ENCODE measurements at regions not wholly inside any gene's neighbourhood (a gene's known extent, or its start where the extent isn't known, plus 50 kb on each side); places are given as distances from the start of the nearest gene placed in this dataset.

- DNase-seq: no peak
Measured at GRCh38 chr2:150042500-150043171, 444.8 kb downstream of the RND3 start.

DNA sequence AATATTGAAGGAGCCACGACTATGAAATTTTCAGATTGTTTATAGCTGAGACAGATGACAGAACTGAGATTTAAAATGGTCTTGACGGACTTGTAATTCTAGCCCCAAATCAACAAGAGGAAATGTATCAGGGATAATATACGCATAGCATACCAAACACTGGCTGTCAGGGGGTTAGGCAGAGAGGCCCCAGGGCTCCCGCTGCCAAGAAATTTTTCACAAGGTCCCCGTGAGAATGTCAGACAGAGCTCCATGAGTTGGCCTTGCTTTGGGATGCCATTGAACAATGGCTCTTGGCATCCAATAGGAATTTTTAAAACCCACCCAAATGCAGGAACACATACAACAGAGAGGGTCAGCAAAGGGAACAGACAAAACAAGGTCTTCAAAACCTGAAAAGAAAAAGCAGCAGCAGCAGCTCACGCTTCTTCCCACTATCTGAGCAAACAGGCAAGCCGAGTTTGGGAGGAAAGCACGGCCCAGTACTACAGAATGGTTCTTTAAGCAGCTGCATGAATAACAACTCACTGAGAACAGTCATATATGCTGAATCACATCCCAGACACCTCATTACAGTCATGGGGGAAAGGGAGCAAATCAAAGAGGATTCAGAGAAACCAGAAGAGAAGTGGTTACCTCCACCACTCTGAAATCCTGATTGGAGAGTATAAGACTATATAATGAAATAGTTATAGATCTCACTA is 445.6 kb downstream of the RND3 start:
- no peak for DNase-seq

DNA sequence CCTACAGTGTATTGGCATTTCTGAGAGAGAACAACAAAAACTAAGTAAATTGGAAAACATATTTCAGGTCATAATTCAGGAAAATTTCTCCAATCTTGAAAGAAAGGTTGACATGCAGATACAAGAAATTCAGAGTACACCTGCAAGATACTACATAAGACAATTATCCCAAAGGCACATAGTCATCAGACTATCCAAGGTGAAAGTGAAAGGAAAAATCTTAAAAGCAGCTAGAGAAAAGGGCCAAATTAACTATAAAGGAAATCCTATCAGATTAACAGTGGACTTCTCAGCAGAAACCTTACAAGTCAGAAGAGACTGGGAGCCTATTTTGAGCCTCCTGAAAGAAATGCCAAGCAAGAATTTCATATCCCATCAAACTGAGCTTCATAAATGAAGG is 449.0 kb upstream of the MMADHC start:
- no peak for DNase-seq

GRCh38 chr2:150034665-150035064 is 447.1 kb upstream of the MMADHC start:
- no peak for DNase-seq

GRCh38 chr2:150030436-150031190 is 443.0 kb upstream of the MMADHC start:
- no peak for DNase-seq

DNA sequence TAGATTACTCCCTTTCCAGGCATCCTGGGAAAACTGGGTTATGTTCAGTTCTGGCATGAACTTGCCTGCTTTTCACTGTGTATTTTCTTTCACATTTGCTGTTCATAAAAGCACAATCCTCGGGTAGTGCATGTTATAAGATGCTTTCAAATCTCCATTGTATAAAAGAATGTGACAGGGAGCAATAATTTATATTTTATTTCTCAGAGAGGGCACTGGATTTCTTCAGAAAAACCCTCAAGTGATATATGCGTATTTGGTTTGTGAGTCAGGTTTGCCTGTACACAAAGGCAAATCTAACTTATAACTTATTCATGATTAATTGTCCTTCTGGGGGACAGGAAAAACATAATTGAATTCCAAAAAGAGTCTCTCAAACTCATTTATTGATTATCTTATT is 440.7 kb upstream of the MMADHC start:
- DNase-seq: no peak

DNA sequence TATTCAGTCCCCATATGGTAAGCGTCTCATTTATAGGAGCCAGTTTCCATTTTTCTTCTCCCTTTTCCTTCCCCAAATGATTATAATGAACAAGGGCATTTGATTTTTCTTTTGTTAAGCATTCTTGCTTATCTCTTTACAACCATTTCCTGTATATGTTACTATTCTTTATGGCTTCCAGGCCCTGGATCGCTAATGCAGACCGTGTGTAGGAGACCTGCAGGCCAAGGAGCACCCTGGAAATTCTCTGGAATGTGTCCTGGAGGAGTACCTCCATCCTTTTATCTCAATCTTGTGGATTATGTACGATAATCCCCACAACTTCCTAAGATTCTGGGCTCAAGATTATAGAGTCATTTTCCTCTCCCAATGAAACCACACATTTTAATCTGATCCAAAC is 439.6 kb upstream of the MMADHC start:
- no peak for DNase-seq

GRCh38 chr2:150023663-150024062 is 436.1 kb upstream of the MMADHC start:
- DNase-seq: no peak

- no peak for DNase-seq
Measured at GRCh38 chr2:150023044-150023443, 435.5 kb upstream of the MMADHC start.

- DNase-seq: no peak
Measured at GRCh38 chr2:150020937-150021673, 433.5 kb upstream of the MMADHC start.

- no peak for DNase-seq
Measured at GRCh38 chr2:150020221-150020620, 432.6 kb upstream of the MMADHC start.

DNA sequence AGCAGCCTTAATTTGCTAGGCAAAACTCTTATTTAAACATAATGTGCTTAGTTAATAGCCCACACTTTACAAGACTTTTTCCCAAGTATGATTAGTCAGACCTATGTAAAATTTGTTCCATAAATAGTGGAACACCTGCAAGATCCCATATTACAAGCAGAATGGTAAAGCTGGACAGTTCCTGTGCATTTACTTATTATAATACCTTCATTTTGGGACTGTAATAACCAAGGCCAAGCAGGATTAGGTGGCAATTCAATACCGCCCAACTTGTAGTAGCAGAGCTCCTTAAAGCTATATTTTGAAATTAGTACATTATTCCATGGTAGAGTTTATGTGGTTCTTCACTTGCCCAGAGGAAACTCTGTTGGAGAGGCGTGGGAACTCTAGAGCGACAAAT is 431.5 kb upstream of the MMADHC start:
- DNase-seq: no peak

GRCh38 chr2:150012986-150013385 is 425.4 kb upstream of the MMADHC start:
- no peak for DNase-seq

DNA sequence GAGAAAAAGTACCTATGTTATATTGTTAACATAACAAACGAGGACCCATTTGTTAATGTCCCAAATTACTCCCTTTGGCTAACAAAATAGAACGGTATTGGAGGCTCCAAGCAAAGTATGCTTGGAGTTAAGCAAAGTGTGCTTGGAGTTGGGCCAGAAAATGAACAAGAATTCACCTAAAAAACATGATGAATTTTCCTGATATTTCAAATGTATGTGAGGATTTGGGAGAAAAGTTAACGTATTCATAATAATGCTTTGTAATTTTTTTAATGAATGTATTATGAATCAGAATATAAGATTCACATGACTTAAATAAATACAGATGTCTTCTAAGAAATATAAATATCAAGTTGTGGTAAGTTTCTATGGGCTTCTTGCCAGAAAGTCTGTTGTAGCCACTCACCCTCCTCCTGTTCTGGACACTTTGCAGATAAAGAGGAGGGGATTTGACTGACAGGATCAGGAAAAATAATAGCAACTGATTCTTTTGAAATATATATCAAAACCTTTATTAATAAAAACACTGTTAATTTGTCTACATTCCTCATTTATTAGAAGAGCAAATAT is 423.7 kb upstream of the MMADHC start:
- no peak for DNase-seq

- no peak for DNase-seq
Measured at GRCh38 chr2:150008901-150009300, 421.3 kb upstream of the MMADHC start.

DNA sequence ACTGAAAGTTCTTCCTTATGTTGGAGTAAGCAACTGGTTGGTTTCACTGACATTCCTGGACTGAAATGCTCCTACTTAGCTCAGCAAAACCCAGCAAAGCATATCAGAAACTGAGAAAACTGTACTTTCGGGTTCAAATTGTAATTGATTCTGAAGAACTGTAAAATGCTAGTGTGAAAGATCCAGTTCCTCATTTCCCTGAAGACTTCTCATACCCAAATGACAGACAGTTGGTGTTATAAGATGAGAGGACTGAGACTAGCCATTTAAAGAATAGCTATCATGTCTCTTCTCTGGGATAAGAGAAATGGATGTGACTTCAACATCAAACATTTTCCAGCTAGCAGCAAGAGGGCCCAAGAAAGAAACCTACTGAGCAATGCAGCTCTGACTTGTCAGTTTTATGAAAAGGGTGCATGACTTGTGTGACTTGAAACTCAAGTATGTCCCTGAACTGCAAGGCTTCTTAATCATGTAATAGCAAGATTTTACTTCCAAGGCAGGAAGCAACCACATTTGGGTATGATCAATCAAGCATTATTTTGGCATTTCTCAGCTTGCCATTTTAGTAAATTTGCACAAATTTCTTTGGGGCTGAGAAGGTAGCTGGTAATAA is 420.3 kb upstream of the MMADHC start:
- no peak for DNase-seq

DNA sequence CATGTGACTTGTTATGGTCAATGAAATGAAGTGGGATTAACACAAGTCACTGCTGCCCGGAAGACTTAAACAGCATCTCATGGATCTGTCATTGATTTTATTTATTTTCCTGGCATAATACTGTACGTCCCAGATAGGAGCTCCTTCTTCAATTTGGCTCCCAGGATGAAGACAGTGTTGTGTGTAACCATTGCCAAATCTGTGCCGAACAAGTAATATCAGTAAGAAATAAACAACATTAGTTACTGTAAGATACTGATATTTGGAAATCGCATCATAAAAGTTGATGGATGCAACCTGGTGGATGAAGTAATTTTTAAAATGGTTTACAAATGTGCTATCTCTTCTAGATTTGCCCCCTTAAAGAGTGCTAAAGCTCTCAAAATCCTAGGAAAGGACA is 419.0 kb upstream of the MMADHC start:
- DNase-seq: no peak

DNA sequence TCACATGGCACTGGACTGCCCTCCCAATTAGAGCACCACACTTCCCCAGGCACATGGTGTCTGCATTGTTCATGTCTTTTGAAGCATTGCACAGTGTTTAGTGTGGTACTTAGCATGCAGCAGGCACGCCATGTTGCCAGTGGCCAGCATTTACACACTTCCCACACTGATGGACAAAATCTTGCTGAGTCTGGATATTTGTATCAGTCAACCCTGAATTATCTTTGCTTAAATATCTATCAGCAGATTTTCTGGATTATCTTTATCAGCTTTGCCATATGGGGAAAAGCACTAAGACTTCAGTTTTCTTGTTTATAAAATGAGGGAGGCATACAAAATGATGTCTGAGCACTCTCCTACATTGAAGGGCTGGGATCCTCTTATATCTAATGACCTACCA is 416.0 kb upstream of the MMADHC start:
- no peak for DNase-seq

GRCh38 chr2:150001788-150002187 is 414.2 kb upstream of the MMADHC start:
- no peak for DNase-seq

DNA sequence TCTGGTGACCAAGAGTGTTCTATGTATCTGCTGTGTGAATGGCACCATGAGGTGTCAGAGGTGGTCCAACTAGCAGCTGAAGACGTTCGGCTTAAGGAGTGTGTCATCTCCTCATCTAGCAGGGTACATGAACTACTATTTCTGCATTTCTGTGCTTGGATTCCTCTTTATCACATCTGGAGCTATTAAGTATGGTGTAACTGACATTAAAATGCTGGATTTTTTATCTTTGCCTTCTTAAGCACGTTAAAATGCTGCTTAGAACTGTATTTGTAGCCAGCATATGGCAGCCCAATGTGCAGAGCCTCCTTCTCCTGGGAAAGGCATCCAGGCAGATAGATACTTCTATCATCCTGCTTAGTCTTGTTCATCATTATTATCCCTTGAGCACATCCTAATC is 409.3 kb upstream of the MMADHC start:
- no peak for DNase-seq

- DNase-seq: no peak
Measured at GRCh38 chr2:149994057-149994728, 406.6 kb upstream of the MMADHC start.

- DNase-seq: no peak
Measured at GRCh38 chr2:149993316-149993715, 405.7 kb upstream of the MMADHC start.

All from SHP77 treated with DMSO at 0.1 percent for 48 hours (cell line).